Kasumi-1 (cell line): ENCODE measurements at regions not wholly inside any gene's neighbourhood (a gene's known extent, or its start where the extent isn't known, plus 50 kb on each side); places are given as distances from the start of the nearest gene placed in this dataset.

Experiments used
- DNase-seq, 2 experiments: peaks; one replicate each; lab custom pipeline; 2025; lab: John Stamatoyannopoulos, UW

DNA sequence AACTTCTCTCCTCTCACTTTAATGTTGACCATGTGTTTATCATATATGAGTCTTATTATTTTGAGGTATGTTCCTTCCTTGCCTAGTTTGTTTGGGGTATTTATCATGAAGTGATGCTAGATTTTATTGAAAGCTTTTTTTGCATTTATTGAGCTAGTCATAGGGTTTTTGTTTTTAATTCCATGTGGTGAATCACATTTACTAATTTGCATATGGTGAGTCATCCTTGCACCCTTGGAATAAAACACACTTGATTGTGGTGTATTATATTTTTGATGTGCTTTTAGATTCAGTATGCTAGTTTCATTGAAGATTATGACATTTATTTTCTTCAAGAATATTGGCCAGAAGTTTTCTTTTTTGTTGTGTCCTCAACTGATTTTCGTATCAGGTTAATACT lies 464.6 kb downstream of the PCDH18 start:
- no peak for DNase-seq

DNA sequence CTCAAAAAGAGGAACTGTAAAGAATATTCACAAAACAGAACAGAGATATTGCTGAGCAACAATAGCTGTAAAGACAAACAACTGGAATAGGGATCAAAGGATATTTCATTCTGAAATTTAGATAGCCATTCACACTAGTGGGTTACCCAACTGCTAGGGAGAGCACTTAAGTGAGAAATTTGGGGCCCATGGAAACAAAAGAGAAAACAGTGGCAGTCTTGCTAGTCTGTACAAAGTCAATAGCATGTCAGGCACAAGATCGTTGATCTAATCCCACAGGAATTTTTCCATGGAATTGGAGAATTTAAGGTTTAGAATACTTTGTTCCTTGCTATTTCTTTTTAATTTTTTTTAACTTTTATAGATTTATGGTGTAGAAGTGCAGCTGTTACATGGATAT lies 467.0 kb downstream of the PCDH18 start:
- peak in 1 of 2 experiments; percentile 16 for DNase-seq

DNA sequence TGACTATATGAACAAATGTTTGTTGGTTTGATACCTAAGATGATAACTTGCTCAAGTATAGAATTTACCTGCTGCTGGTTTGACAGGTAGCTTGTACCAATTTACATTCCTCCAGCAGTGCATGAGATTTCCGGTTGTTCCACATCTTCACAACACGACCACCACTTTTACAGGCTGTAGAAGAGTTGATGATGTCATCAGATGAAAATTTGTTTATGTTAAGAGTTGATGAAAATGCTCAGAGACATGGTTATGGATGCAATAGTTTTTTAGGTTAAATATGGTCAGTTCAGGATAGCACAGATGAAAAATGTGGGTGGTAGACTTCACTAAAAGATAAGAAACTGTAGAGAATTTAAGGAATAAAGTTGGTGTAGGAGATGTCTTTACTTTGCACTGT lies 468.3 kb downstream of the PCDH18 start:
- no peak for DNase-seq

DNA sequence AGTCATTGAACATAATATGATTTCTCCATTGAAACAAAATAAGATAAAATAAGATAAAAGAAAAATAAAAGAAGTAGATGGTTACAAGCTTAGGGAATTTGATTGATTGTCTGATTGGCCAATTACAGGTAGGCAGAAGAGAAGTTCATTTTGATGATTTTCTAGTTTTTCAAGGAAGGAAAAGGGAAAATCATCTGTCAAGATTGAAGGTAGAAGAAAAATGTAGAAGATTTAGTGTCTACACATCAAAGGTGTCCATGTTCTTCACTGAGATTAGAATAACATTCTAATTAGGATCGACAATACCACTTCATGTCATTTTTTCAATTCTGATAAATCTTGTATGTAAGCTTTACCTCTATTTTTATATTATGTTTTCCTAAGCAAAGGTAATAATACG lies 489.1 kb downstream of the PCDH18 start:
- no peak for DNase-seq

DNA sequence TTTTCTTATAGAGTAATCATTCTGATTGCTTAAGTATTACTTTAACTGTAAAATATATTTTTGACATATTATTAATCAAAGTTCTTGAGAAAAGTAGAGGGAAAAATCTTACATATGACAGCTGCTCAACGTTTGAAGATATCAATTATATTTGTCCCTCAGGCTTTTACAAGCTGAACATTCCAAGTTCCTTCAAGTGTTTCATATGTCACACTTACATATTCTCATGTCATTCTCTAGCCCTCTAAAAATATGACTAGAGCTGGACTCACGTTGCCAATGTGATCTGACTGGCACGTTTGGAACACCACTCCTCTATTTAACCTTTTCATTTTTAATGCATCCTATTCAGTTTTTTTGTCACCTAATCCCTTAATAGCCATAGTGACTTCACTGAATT lies 492.9 kb downstream of the PCDH18 start:
- no peak for DNase-seq

DNA sequence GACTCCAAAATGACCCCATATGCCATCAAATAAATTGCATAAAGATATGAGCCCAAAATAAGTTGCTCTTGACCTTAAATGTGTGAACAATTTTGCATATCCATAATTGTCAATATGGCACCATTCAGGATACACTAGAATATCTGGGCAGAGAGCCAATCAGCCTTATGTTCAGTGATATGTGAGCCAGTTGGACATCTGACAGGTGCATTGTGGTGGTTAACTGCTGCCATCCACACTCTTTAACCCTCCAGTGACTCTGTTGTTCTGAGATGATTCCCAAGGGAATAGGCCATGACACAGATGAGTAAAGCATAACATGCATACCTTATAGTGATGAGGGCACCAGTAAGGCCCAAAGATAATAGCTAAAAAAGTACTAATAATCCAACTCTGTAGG lies 500.1 kb downstream of the PCDH18 start:
- no peak for DNase-seq

DNA sequence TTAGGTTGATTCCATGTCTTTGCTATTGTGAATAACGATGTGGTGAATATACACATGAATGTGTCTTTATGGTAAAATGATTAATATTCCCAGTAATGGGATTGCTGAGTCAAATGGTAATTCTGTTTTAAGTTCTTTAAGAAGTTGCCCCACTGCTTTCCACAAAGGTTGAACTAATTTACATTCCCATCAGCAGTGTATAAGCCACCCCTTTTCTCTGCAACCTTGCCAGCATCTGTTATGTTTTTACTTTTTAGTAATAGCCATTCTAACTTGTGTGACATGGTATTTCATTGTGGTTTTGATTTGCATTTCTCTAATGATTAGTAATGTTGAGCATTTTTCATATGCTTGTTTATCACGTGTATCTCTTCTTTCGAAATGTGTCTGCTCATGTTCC lies 503.3 kb downstream of the PCDH18 start:
- DNase-seq, result no peak

DNA sequence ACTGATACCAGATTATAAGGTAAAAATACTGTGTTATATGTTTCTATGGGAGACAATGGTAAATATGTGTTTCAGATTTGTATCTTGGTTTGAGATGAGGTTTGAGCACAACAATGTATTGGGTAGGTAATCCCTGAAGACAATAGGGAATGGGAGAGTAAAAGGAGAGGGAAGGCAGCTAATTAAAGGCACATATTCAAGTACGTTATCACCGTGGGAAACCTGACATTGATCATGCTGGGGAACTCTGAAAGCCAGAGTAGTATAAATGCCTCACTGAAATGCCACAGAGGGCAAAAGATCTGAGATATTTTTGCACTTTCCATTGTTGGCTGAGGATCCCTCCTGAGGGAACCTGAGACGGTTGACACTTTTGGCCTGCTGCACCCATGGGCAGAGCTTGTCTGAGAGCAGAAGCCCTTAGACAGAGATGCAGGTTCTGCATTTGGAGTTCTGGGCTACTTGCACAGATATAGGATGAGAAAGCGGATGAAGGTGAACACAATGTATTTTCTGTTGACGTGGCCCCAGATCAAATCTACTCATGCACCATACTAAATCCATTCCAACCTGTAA lies 506.7 kb downstream of the PCDH18 start:
- DNase-seq, result no peak

DNA sequence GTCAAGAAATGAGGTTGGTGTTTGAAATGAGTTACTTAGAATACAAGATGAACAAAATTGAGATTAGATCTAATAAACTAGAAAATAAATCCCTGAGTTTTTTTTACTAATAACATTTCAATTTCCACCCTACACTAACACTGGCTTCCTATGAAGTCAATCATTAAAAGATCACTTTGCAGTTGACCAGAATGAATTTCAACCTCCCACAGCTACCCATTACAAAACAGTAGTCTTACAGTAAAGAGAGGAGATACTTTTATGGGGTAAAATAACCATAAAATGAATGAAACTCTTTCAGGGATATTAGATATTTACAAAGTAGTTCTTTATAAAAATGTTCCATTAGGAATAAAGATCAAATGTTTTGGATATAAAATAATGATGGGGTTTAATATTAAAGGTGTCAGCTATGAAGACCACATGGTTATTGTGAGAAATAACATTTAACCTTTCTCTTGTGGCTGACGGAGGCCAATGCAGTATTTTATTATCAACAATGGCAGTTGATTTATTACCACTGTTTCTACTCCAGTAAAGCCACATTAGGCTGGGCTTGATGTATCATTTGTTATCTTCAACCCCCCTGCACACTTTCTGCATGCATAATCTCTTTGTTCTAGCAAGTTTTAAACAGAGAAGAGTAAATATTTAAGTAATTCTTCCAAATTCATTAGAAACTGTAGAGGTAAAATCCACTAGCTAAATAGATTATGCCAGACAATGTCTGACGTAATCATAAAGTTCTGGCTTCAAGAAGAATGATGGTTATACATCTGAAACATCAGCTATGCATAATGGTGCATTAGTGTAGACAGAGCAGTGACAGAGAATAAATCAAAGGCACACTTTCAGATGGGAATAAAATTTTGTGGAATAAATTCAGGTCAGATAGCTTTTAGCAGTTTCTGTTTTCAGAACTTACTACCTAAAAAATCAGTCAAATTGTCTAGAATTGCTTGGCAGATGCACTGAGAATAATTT lies 516.6 kb downstream of the PCDH18 start:
- no peak for DNase-seq

DNA sequence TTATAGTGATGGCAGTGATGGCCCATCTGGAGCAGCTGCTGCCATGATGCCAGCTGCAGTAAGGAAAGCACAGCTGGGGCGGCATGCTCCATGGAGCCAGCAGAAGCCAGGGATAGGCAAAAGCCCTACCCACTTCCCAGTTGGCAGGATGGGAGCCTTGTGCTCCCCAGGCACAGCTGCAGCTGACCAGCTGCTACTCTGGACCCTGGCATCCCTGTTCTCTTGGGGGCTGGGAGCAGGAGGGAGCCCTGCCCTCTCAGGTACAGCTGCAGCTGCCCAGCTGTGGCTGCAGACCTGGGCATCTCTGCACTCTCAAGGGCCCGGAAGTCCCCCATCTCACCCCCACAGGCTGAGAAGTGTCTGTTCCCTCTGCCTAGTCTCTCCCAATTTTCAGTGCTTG lies 531.9 kb downstream of the PCDH18 start:
- no peak for DNase-seq

DNA sequence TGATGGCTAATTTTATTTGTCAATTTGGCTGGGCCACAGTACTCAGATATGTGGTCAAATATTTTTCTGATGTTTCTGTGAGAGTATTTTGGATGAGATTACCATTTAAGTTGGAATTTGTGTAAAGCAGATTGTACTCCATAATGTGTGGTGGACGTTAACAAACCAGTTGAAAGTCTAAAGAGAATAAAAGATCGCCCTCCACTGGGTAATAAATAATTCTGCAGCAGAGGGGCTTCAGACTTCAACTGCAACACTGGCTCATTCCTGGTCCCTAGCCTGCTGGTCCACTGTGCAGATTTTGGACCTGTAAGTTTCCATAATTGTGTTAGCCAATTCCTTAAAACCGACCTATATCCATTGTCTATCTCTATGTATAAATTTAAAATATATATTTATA lies 540.3 kb downstream of the PCDH18 start:
- DNase-seq, result no peak

DNA sequence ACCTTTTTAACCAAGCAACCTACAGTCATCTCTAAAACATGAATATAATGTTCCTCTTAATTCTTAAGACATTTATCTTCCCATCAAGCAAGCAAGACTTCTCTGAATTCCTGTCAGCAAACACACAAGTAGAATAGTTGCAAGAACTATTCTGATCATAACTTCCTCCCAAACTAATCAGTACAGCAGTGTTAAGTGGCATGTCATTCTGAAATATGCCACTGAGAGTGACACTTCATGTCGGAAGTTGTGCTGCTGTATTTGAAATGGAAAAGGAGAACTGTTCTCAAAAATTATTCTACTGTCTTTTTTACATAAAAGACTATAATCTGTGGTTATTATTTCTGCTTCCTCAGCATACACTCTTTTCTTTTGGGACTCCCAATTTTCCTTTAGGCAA lies 546.6 kb downstream of the PCDH18 start:
- DNase-seq, result no peak

DNA sequence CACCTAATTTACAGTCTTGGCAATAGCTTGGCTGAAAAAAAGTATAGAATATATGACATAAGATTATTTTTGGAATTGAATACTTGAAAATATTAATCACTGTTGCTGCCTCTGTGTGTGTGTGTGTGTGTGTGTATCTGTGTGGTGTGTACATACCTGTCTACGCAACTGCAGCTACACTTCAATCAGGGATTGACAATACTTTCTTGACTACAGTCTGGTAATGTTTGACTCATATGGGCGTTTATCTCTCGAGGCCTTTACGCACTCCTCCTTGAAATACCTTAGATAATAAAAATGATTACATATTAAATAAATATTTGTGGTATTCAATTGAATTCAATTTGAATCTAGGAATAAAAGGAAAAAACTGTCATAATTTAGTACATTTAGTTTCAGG lies 565.2 kb downstream of the PCDH18 start:
- no peak for DNase-seq

DNA sequence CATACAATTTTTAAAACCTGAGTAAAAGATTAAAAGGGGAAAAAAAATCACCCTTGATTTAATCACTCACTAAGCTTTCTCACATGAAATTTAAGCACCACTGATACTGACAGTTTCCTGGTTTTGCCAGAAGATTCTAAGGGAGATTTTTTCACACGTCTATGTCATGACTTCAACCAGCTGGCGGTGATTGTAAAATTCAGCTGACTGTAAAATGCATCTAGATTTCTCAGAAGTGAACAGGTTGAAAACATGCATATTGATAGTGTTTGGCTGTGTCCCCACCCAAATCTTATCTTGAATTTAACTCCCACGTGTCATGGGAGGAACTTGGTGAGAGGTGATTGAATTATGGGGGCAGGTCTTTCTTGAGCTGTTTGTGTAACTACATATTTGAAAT lies 566.8 kb downstream of the PCDH18 start:
- DNase-seq, result no peak

DNA sequence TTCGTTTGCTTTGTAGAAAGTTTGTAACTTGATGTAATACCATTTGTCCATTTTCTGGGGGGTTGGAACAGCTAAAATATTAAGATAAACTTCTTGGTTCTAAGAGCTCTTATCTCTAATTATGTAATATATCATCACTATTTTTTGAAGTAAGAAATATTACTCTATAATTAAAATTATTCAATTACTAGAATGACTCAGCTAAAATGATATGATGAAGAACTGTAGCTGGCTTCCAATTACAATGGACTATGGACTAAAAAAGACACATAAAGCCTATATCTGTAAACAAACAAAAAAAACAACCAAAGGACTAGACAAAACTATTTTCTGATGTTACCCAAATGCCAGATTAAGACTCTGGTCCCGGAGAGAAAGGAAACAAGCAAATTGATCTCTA lies 569.4 kb downstream of the PCDH18 start:
- DNase-seq, result no peak

DNA sequence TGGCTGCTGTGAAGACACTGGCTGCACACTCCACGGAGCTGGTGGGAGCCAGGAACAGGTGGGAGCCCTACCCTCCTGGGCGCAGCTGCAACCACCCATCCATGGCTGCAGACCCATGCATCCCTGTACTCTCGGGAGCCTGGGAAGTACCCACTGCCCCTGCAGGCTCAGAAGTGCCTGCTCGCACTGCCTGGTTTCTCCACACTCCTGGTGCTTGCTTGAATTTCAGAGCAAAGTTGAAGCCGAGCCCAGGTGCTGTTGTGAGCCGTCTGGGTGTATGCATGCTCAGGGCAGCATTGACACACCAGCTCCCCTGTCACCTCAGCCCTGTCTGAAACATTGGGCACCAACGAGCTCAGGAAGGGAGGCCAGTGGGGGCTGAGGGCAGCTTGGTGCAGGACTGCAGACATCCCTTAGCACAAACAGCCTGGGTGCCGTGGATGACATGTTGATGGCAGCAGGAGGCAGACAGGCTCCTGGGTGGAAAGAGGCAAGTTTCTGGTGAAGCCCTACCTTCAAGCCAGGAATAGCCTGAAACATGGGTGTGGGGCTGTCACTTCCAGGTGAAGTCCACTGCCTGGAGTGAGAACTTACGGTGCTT lies 585.9 kb downstream of the PCDH18 start:
- no peak for DNase-seq

DNA sequence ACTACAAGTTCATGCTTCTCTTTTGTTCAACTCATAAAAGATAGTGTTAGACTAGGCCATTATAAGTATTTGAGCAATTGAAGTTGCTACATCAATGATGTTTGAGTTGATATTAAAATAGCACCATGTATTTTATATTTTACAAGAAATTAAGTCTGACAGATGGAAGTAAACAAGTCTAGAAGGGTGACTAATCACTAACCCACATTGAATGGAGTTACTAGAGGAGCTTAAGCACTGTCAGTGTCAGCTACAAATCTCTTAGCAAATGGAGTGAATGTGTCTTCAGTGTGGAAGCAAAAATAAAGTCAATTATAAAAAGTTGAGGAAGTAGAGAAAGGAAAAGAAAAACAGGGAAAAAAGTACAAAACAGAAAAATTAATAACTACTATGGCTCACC lies 592.5 kb downstream of the PCDH18 start:
- no peak for DNase-seq

DNA sequence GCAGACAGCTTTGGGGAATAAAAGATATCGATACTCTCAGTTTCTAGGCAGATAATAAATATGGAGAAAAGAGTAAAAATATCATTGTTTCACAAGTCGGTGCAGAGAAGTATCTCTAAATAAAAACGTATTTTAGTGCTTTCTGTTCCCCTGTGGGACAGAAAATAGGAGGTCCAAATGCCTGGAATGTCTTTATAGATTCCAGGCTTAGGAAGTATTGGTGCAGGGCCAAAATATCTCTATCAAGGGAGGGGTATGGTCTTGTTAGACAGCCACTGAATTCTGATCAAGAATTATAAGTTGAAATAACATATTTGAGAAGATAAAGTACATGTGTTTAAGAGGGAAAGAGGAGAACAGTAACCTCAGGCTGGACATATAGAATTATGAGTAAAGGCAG lies 596.4 kb downstream of the PCDH18 start:
- DNase-seq, result no peak

DNA sequence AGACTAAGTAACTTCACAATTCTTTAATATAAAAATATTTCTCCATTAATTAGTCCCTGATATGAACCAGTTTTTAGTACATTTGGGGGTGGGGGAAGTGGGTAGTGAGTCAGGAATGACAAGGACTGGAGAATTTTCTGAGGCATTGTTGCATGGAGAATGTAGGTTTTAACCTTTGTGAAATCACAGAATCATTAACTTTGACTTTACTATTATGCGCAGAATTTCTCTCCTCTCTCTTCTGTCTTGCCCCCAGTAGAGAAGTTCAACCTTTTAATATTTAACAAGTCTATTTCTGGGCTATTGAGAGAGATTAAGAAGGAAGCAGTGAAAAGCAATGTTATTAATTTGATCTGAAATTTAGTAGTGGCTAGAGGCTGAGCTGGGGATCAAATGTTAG lies 597.0 kb downstream of the PCDH18 start:
- DNase-seq, result no peak

DNA sequence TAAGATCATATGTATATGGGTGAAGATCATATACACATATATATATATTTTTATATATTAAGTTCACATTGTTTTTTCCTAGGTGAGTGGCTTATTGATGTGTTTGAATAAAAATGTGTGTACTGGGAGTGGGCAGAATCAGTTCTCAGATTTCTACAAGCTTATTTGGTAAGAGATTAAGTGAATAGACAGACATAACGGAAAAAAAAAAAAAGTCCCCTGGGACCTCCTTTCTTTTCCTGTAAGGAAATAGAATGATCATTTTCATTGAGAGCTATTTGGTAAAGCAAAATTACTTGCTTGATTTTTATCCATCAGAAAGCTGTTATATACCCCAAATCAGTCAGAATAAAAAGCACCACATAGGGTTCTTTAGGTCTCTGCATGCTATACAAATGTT lies 597.7 kb downstream of the PCDH18 start:
- no peak for DNase-seq

DNA sequence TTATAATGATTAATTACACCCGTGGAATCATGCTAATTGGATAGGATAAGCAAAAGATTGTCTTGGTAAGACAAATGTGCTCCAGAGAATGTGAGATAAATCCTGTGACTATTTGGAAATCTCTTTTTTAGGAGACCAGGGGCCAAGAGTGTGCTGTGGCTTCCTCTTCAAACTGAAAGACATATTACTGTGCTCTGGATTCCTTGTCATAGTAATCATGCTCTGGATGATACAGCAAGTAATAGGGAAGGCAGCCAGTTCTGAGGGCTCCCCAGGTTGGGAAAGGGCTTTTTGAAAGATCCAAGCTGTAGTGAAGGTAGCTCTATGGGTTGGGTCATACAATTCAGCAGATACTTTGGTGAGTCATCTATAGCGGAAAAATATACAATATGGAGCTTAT lies 600.5 kb downstream of the PCDH18 start:
- no peak for DNase-seq

DNA sequence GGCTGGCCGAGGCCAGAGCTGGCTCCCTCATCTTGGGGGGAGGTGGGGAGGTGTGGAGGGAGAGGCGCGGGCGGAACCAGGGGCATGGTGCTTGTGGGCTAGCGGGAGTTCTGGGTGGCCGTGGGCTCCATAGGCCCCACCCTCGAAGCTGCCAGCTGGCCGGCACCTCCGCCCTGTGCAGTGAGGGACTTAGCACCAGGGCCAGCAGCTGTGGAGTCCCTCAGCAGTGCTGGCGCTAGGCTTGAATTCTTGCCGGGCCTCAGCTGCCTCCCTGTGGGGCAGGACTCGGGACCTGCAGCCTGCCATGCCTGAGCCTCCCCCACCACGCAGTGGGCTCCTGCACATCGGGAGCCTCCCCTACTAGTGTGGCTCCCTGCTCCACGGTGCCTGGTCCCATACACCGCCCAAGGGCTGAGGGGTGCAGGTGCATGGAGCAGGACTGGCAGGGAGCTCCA lies 603.3 kb downstream of the PCDH18 start:
- DNase-seq, result no peak

DNA sequence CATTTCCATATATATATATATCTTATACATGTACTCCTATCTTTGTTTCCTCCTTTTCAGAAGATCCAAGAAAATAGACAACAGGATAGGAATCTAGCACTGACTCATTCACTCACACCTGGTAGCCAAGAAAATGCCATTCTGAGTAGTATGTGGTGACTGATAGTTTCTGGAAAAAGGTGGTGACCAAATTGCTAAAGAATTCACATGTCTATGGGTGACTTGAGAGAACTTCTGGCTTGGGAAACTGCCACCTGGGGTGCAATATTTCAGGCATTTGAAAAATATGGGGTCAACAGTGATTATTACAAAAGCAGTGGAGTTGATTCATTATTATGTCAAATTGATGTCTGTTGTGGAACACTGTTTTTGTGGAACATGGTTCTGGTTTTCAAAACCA lies 605.1 kb downstream of the PCDH18 start:
- DNase-seq, result no peak
